Endothelial cell of umbilical vein (primary cell): ENCODE measurements at regions not wholly inside any gene's neighbourhood (a gene's known extent, or its start where the extent isn't known, plus 50 kb on each side); places are given as distances from the start of the nearest gene placed in this dataset.

ENCODE experiments used
- BruUV-seq: library from RNA; stranded (reverse); fragments of 400-500 nt; replicated peaks from 2 replicates; lab custom pipeline; 2021; lab: Mats Ljungman, UMichigan
- CTCF ChIA-PET: fragments of 300-600, 350-600 bp; sonication (Branson Sonifier 250); formaldehyde crosslinking; loops from one replicate; lab custom pipeline; 2021; ENCODE audit warnings: antibody characterized with exemption, inconsistent platforms; lab: Charles Lee
- POLR2A ChIA-PET: fragments of 300-600, 350-600 bp; sonication (Branson Sonifier 250); formaldehyde crosslinking; loops from one replicate; lab custom pipeline; 2021; ENCODE audit warnings: antibody characterized with exemption, inconsistent platforms; lab: Charles Lee
- DNase-seq: peaks from one replicate; pipeline ENCODE4 v3.0.0-alpha.2; 2011; ENCODE audit warnings: low read depth, low spot score
- FAIRE-seq: peaks from 2 replicates; lab custom pipeline; 2011; peaks lifted over from hg19 to GRCh38; lab: Jason Lieb, UNC
- H2AFZ ChIP-seq: 2 replicates; pipeline ENCODE4 v1.6.0; 2012; ENCODE audit warnings: low read depth, low read length, control low read depth, inconsistent platforms
- H3K27ac ChIP-seq: 2 replicates; pipeline ENCODE4 v1.5.1; 2011; ENCODE audit warnings: low read depth, mild to moderate bottlenecking, control low read depth, low read length, moderate library complexity; ENCODE audit not compliant: insufficient read depth
- H3K27me3 ChIP-seq, 2 experiments: 2 replicates each; pipeline versions ENCODE4 v1.6.0 to v1.6.1; 2011; ENCODE audit warnings: low read length in 2 of 2, mixed read lengths in 1 of 2; ENCODE audit not compliant: control insufficient read depth in 2 of 2, insufficient read depth in 2 of 2
- H3K36me3 ChIP-seq, 2 experiments: 2 replicates in 1 of 2; 3 replicates in 1 of 2; pipeline ENCODE4 v1.5.1; 2011; ENCODE audit warnings: low read length in 2 of 2, mild to moderate bottlenecking in 1 of 2, moderate library complexity in 1 of 2; ENCODE audit not compliant: control insufficient read depth in 2 of 2, insufficient read depth in 2 of 2; ENCODE audit errors: extremely low read depth in 1 of 2
- H3K4me1 ChIP-seq: 3 replicates; pipeline ENCODE4 v1.5.1; 2011; ENCODE audit warnings: mild to moderate bottlenecking, low read length; ENCODE audit not compliant: control insufficient read depth, insufficient read depth; ENCODE audit errors: extremely low read depth
- H3K4me2 ChIP-seq: 2 replicates; pipeline ENCODE4 v1.6.1; 2011; ENCODE audit warnings: low read length, control low read depth, mixed read lengths; ENCODE audit not compliant: insufficient read depth
- H3K4me3 ChIP-seq, 3 experiments: fragments of 200-600 bp in 1 of 3; sonication (generic), shearing (Covaris generic) in 1 of 3; replicated peaks in 1 of 3; 2 replicates each; pipeline ENCODE4 v1.5.1; 2011 to 2016; ENCODE audit warnings: control low read depth in 3 of 3, low read length in 3 of 3, mild to moderate bottlenecking in 2 of 3, inconsistent platforms in 1 of 3, low read depth in 1 of 3, moderate library complexity in 1 of 3; ENCODE audit not compliant: insufficient read depth in 1 of 3
- H3K79me2 ChIP-seq: 2 replicates; pipeline ENCODE4 v1.6.0; 2012; ENCODE audit warnings: low read length, inconsistent platforms; ENCODE audit not compliant: control insufficient read depth, insufficient read depth
- H3K9ac ChIP-seq: replicated peaks from 2 replicates; pipeline ENCODE3; 2011; ENCODE audit warnings: low read length, control low read depth; ENCODE audit not compliant: insufficient read depth; ENCODE audit errors: extremely low read depth
- H3K9me1 ChIP-seq: replicated peaks from 3 replicates; pipeline ENCODE4 v1.6.0; 2011; ENCODE audit warnings: mild to moderate bottlenecking, low read length; ENCODE audit not compliant: control insufficient read depth, insufficient read depth; ENCODE audit errors: extremely low read depth
- H3K9me3 ChIP-seq: replicated peaks from 2 replicates; pipeline ENCODE4 v1.5.1; 2012; ENCODE audit warnings: low read length, inconsistent platforms; ENCODE audit not compliant: control insufficient read depth, insufficient read depth
- H4K20me1 ChIP-seq: replicated peaks from 2 replicates; pipeline ENCODE3; 2011; ENCODE audit warnings: mild to moderate bottlenecking, low read length; ENCODE audit not compliant: control insufficient read depth, insufficient read depth; ENCODE audit errors: extremely low read depth
- CTCF ChIP-seq, 2 donors: IDR thresholded peaks; 1 replicate in 1 of 2; 2 replicates in 1 of 2; pipeline ENCODE4 v1.5.1; 2011; ENCODE audit warnings: low read length in 2 of 2, mild to moderate bottlenecking in 2 of 2, moderate library complexity in 2 of 2, control low read depth in 1 of 2, inconsistent platforms in 1 of 2, low read depth in 1 of 2; ENCODE audit not compliant: insufficient read depth in 1 of 2; ENCODE audit errors: extremely low read depth in 1 of 2
- EZH2 ChIP-seq: IDR thresholded peaks from 2 replicates; pipeline ENCODE4 v1.6.1; 2012; ENCODE audit warnings: borderline replicate concordance, low read depth, mild to moderate bottlenecking, moderate library complexity, low read length, inconsistent platforms; ENCODE audit not compliant: severe bottlenecking
- FOS ChIP-seq: IDR thresholded peaks from 2 replicates; pipeline ENCODE4 v1.6.1; 2011; ENCODE audit warnings: mild to moderate bottlenecking, low read length, moderate library complexity, borderline replicate concordance; ENCODE audit not compliant: insufficient read depth
- GATA2 ChIP-seq: IDR thresholded peaks from 2 replicates; pipeline ENCODE4 v1.7.0; 2011; ENCODE audit warnings: low read depth, mild to moderate bottlenecking, moderate library complexity, mixed read lengths, low read length; ENCODE audit not compliant: insufficient read length, insufficient read depth
- JUN ChIP-seq: IDR thresholded peaks from 2 replicates; pipeline ENCODE4 v1.6.1; 2011; ENCODE audit warnings: borderline replicate concordance, low read depth; ENCODE audit not compliant: insufficient read length, insufficient read depth
- MYC ChIP-seq: IDR thresholded peaks from one replicate; pipeline ENCODE4 v1.6.1; 2011; ENCODE audit warnings: mild to moderate bottlenecking, low read depth, low read length
- POLR2A ChIP-seq: IDR thresholded peaks from 2 replicates; pipeline ENCODE4 v1.6.1; 2012; ENCODE audit warnings: low read depth, mild to moderate bottlenecking, control low read depth, low read length
- POLR2AphosphoS5 ChIP-seq: IDR thresholded peaks from 2 replicates; pipeline ENCODE4 v1.6.1; 2012; ENCODE audit warnings: low read depth, mild to moderate bottlenecking, control low read depth, low read length, moderate library complexity; ENCODE audit not compliant: insufficient read depth
- dilution Hi-C: fragments of 300-500 bp; cut with MboI; formaldehyde crosslinking; loops from one replicate; pipeline ENCODE4 v1.15.0; 2019; ENCODE audit warnings: low sequenced_read_pairs; ENCODE audit not compliant: extremely low pct_ligation_motif_present
- intact Hi-C: fragments of 100-400 bp; cut with micrococcal nuclease; formaldehyde crosslinking; loops from one replicate; pipeline ENCODE4 v1.10.0; 2022
- TF ChIP-seq, protein P1 (sequence below): IDR thresholded peaks from 2 replicates; pipeline ENCODE4 v1.6.1; 2011; ENCODE audit not compliant: insufficient read depth, insufficient read length

- H3K9me1 ChIP-seq: no peaks in the 10 kb centered on the region
- CTCF ChIA-PET: interaction anchor here (1.0 to 2.2 kb wide), 3 partner anchors 74 to 222 kb away, joined by 3 to 9 read pairs (median 3); no protein-coding TSS in a partner anchor
- FAIRE-seq (no peak), DNase-seq (no peak)
- no peaks in the 10 kb centered on the region for H3K36me3 ChIP-seq
- no peak overlapping the region for H3K27ac ChIP-seq
- H3K4me2 ChIP-seq: no peak overlapping the region
- intact Hi-C loops: no loop called here
- no peaks in the 10 kb centered on the region for H3K79me2 ChIP-seq
- POLR2A ChIA-PET: no interaction called here
- H4K20me1 ChIP-seq: no peaks in the 10 kb centered on the region
- H3K9ac ChIP-seq: no peak overlapping the region
- TF ChIP-seq CTCF (IDR thresholded peaks at IDR 0.05; ENCODE audit: extremely low read depth in 1 of 2, insufficient read depth in 1 of 2, low read depth in 1 of 2, low read length in 2 of 2): peak in 1 of 2 donors; percentile 10
- no peak for TF ChIP-seq POLR2AphosphoS5
- no peaks in the 10 kb centered on the region for H3K27me3 ChIP-seq
- no peak overlapping the region for H3K4me3 ChIP-seq
- H2AFZ ChIP-seq: no peak overlapping the region
- no peaks in the 10 kb centered on the region for H3K9me3 ChIP-seq
- dilution Hi-C loops: no loop called here
- peaks cover 11% of the 10 kb centered on the region for H3K4me1 ChIP-seq
- no TSS peak for BruUV-seq
These were observed 598.3 kb downstream of the SPRY1 start for GRCh38 chr4:123994917-123995316.

GRCh38 chr4:123995936-123996335 lies 599.3 kb downstream of the SPRY1 start:
- peaks cover 11% of the 10 kb centered on the region for H3K4me1 ChIP-seq
- H4K20me1 ChIP-seq: no peaks in the 10 kb centered on the region
- peak; percentile 79 for DNase-seq
- FAIRE-seq: peak; percentile 72
- dilution Hi-C loops (no loop called here), intact Hi-C loops (no loop called here)
- H3K27ac ChIP-seq: peak overlapping the region; percentile 34
- H2AFZ ChIP-seq: no peak overlapping the region
- H3K36me3 ChIP-seq: no peaks in the 10 kb centered on the region
- no peak overlapping the region for H3K4me2 ChIP-seq
- no peak overlapping the region for H3K4me3 ChIP-seq
- no peak overlapping the region for H3K9ac ChIP-seq
- no peaks in the 10 kb centered on the region for H3K27me3 ChIP-seq
- CTCF ChIA-PET: no interaction called here
- H3K79me2 ChIP-seq: no peaks in the 10 kb centered on the region
- POLR2A ChIA-PET: no interaction called here
- H3K9me3 ChIP-seq: no peaks in the 10 kb centered on the region
- no peak for TF ChIP-seq POLR2A
- no peak for TF ChIP-seq MYC
- TF ChIP-seq, protein P1, sequence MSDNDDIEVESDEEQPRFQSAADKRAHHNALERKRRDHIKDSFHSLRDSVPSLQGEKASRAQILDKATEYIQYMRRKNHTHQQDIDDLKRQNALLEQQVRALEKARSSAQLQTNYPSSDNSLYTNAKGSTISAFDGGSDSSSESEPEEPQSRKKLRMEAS: no peak
- TF ChIP-seq GATA2: no peak
- peak; percentile 91 for TF ChIP-seq FOS
- TF ChIP-seq JUN: peak; percentile 51
- TF ChIP-seq CTCF (IDR thresholded peaks at IDR 0.05; ENCODE audit: extremely low read depth in 1 of 2, insufficient read depth in 1 of 2, low read depth in 1 of 2, low read length in 2 of 2): no peak
- no peak for TF ChIP-seq POLR2AphosphoS5
- TF ChIP-seq EZH2: no peak
- H3K9me1 ChIP-seq: no peaks in the 10 kb centered on the region
- no TSS peak for BruUV-seq
